Thyroid gland (tissue), 4 donors: ENCODE measurements at regions not wholly inside any gene's neighbourhood (a gene's known extent, or its start where the extent isn't known, plus 50 kb on each side); places are given as distances from the start of the nearest gene placed in this dataset.

Source experiments
- DNase-seq, 2 donors: peaks; one replicate each; pipeline ENCODE4 v3.0.0-alpha.2; 2019
- H3K27ac ChIP-seq, 3 donors: fragments of 200-600 bp; sonication (generic); 1 replicate in 2 of 3; 2 replicates in 1 of 3; pipeline ENCODE4 v1.5.1; 2016 to 2019; ENCODE audit warnings: mild to moderate bottlenecking in 1 of 3, moderate library complexity in 1 of 3
- H3K27me3 ChIP-seq: fragments of 200-600 bp; sonication (generic); one replicate; pipeline ENCODE4 v1.5.1; 2019
- H3K36me3 ChIP-seq, 2 donors: fragments of 200-600 bp; sonication (generic); one replicate each; pipeline ENCODE4 v1.5.1; 2016 to 2019
- H3K4me1 ChIP-seq, 2 donors: fragments of 200-600 bp; sonication (generic); one replicate each; pipeline ENCODE4 v1.5.1; 2017 to 2019
- H3K4me3 ChIP-seq, 3 donors: fragments of 200-600 bp; sonication (generic); replicated peaks in 1 of 3; 1 replicate in 2 of 3; 2 replicates in 1 of 3; pipeline ENCODE4 v1.5.1; 2016; ENCODE audit warnings: mild to moderate bottlenecking in 1 of 3
- H3K9me3 ChIP-seq: fragments of 200-600 bp; sonication (generic); one replicate; pipeline ENCODE4 v1.5.1; 2017
- CTCF ChIP-seq, 6 experiments: fragments of 200-600 bp in 3 of 6; fragments of 450-650 bp in 3 of 6; sonication (generic) in 3 of 6; IDR thresholded peaks; one replicate each; pipeline ENCODE4 v1.5.1; 2016 to 2019; ENCODE audit warnings: antibody characterized with exemption in 6 of 6, mild to moderate bottlenecking in 2 of 6, inconsistent platforms in 1 of 6, moderate library complexity in 1 of 6
- POLR2A ChIP-seq, 2 donors: fragments of 450-650 bp; IDR thresholded peaks; one replicate each; pipeline ENCODE4 v1.6.1; 2017; ENCODE audit warnings: antibody characterized with exemption in 2 of 2, mild to moderate bottlenecking in 2 of 2, moderate library complexity in 1 of 2
- WGBS, 2 donors: methylation state at CpG; one replicate each; pipeline ENCODE4 v1.1.5; 2017; 5-methylcytosine and 5-hydroxymethylcytosine counted together
- intact Hi-C: fragments of 100-400 bp; cut with DNase I; formaldehyde crosslinking; loops from one replicate; pipeline ENCODE4 v1.15.1; 2023

- intact Hi-C loops, result no loop called here
- no peak overlapping the region for H3K27ac ChIP-seq
- H3K4me3 ChIP-seq, result no peak overlapping the region
- H3K27me3 ChIP-seq, result no peaks in the 10 kb centered on the region
- H3K9me3 ChIP-seq, result no peaks in the 10 kb centered on the region
- no peaks in the 10 kb centered on the region for H3K4me1 ChIP-seq
- WGBS, 2 donors, result 65 to 76% methylated on average over 3 of the region's 3 CpGs
- H3K36me3 ChIP-seq, result no peaks in the 10 kb centered on the region
- TF ChIP-seq POLR2A (IDR thresholded peaks at IDR 0.05) (no peak), CTCF (IDR thresholded peaks at IDR 0.05) (no peak)
- DNase-seq, result no peak
Measured at GRCh38 chr10:36030516-36030915, 388.4 kb upstream of the FZD8 start.

- Histone ChIP-seq H3K4me3 (no peak overlapping the region), H3K36me3 (no peaks in the 10 kb centered on the region), H3K27me3 (no peaks in the 10 kb centered on the region), H3K9me3 (no peaks in the 10 kb centered on the region), H3K27ac (no peak overlapping the region), H3K4me1 (no peaks in the 10 kb centered on the region)
- TF ChIP-seq CTCF (IDR thresholded peaks at IDR 0.05) (no peak), POLR2A (IDR thresholded peaks at IDR 0.05) (no peak)
- 93% methylated on average over 6 of the region's 6 CpGs for WGBS, 2 donors
- intact Hi-C loops, result no loop called here
- DNase-seq, result no peak
Measured at GRCh38 chr10:36026656-36027390, 384.7 kb upstream of the FZD8 start.

- 91 to 95% methylated on average over 6 of the region's 6 CpGs for WGBS, 2 donors
- TF ChIP-seq POLR2A (IDR thresholded peaks at IDR 0.05) (no peak), CTCF (IDR thresholded peaks at IDR 0.05) (no peak)
- Histone ChIP-seq H3K9me3 (no peaks in the 10 kb centered on the region), H3K27me3 (no peaks in the 10 kb centered on the region), H3K36me3 (no peaks in the 10 kb centered on the region), H3K27ac (no peak overlapping the region), H3K4me1 (no peaks in the 10 kb centered on the region), H3K4me3 (no peak overlapping the region)
- DNase-seq, result no peak
- intact Hi-C loops, result no loop called here
Measured at GRCh38 chr10:36026081-36026480, 384.0 kb upstream of the FZD8 start.

- H3K9me3 ChIP-seq, result no peaks in the 10 kb centered on the region
- intact Hi-C loops, result no loop called here
- H3K27ac ChIP-seq, result no peak overlapping the region
- H3K4me1 ChIP-seq, result no peaks in the 10 kb centered on the region
- no peaks in the 10 kb centered on the region for H3K36me3 ChIP-seq
- no peak overlapping the region for H3K4me3 ChIP-seq
- no peaks in the 10 kb centered on the region for H3K27me3 ChIP-seq
- no peak for TF ChIP-seq CTCF (IDR thresholded peaks at IDR 0.05)
- TF ChIP-seq POLR2A (IDR thresholded peaks at IDR 0.05), result no peak
- DNase-seq, result no peak
Measured at GRCh38 chr10:36023939-36024338, 381.8 kb upstream of the FZD8 start.

- intact Hi-C loops, result no loop called here
- WGBS, 2 donors, result 0 to 5% methylated on average over 1 of the region's 1 CpG
- no peaks in the 10 kb centered on the region for H3K9me3 ChIP-seq
- H3K4me3 ChIP-seq, result no peak overlapping the region
- no peak overlapping the region for H3K27ac ChIP-seq
- TF ChIP-seq POLR2A (IDR thresholded peaks at IDR 0.05) (no peak), CTCF (IDR thresholded peaks at IDR 0.05) (no peak)
- H3K27me3 ChIP-seq, result no peaks in the 10 kb centered on the region
- H3K36me3 ChIP-seq, result no peaks in the 10 kb centered on the region
- no peaks in the 10 kb centered on the region for H3K4me1 ChIP-seq
- no peak for DNase-seq
Measured at GRCh38 chr10:36021096-36021495, 379.0 kb upstream of the FZD8 start.
